ENCODE measurements at regions not wholly inside any gene's neighbourhood (a gene's known extent, or its start where the extent isn't known, plus 50 kb on each side); places are given as distances from the start of the nearest gene placed in this dataset.

- TF ChIP-seq POLR2A (IDR thresholded peaks at IDR 0.05) (no peak), CTCF (IDR thresholded peaks at IDR 0.05) (no peak)
- H3K4me1 ChIP-seq = peaks cover 0 to 5% (median under 1%) of the 10 kb centered on the region in 3 donors
- H3K27ac ChIP-seq = no peak overlapping the region
- DNase-seq = no peak
- WGBS, 2 donors = 89 to 92% methylated on average over 3 to 4 of the region's 4 CpGs
- intact Hi-C loops (cut with DNase I) = no loop called here
- peaks cover 0 to 54% (median 0%) of the 10 kb centered on the region in 4 donors for H3K27me3 ChIP-seq
- no peak overlapping the region for H3K4me3 ChIP-seq
- H3K36me3 ChIP-seq = no peaks in the 10 kb centered on the region
- no peaks in the 10 kb centered on the region for H3K9me3 ChIP-seq
Measured at GRCh38 chr7:25970356-25970755, 181.6 kb upstream of the NFE2L3 start.

- Histone ChIP-seq H3K27ac (no peak overlapping the region), H3K4me1 (no peaks in the 10 kb centered on the region), H3K36me3 (no peaks in the 10 kb centered on the region), H3K27me3 (peaks cover 0 to 48% (median 0%) of the 10 kb centered on the region in 4 donors), H3K9me3 (no peaks in the 10 kb centered on the region), H3K4me3 (no peak overlapping the region)
- no peak for DNase-seq
- 56 to 87% methylated on average over 3 to 5 of the region's 5 CpGs for WGBS, 2 donors
- intact Hi-C loops (cut with DNase I) = no loop called here
- no peak for TF ChIP-seq POLR2A (IDR thresholded peaks at IDR 0.05)
- no peak for TF ChIP-seq CTCF (IDR thresholded peaks at IDR 0.05)
Measured at GRCh38 chr7:25970911-25971310, 181.1 kb upstream of the NFE2L3 start.

GRCh38 chr7:25976630-25977029, 175.4 kb upstream of the NFE2L3 start:
- Histone ChIP-seq H3K36me3 (no peaks in the 10 kb centered on the region), H3K27ac (no peak overlapping the region), H3K4me1 (no peaks in the 10 kb centered on the region), H3K9me3 (peaks cover 0 to 10% (median 6%) of the 10 kb centered on the region in 3 donors), H3K27me3 (peaks cover 0 to 7% (median 0%) of the 10 kb centered on the region in 4 donors), H3K4me3 (no peak overlapping the region)
- intact Hi-C loops (cut with DNase I) = no loop called here
- TF ChIP-seq POLR2A (IDR thresholded peaks at IDR 0.05) = no peak
- TF ChIP-seq CTCF (IDR thresholded peaks at IDR 0.05) = no peak
- DNase-seq = no peak

- intact Hi-C loops (cut with DNase I) = no loop called here
- no peaks in the 10 kb centered on the region for H3K36me3 ChIP-seq
- WGBS, 2 donors = 73 to 77% methylated on average over 5 of the region's 5 CpGs
- H3K4me1 ChIP-seq = no peaks in the 10 kb centered on the region
- no peak for DNase-seq
- peaks cover 0 to 10% (median 6%) of the 10 kb centered on the region in 3 donors for H3K9me3 ChIP-seq
- TF ChIP-seq CTCF (IDR thresholded peaks at IDR 0.05) = no peak
- TF ChIP-seq POLR2A (IDR thresholded peaks at IDR 0.05) = no peak
- H3K27ac ChIP-seq = no peak overlapping the region
- peaks cover 0 to 9% (median 0%) of the 10 kb centered on the region in 4 donors for H3K27me3 ChIP-seq
- no peak overlapping the region for H3K4me3 ChIP-seq
Measured at GRCh38 chr7:25978466-25978865, 173.5 kb upstream of the NFE2L3 start.

- TF ChIP-seq CTCF (IDR thresholded peaks at IDR 0.05) = no peak
- Histone ChIP-seq H3K9me3 (peaks cover 0 to 10% (median 6%) of the 10 kb centered on the region in 3 donors), H3K4me3 (no peak overlapping the region), H3K36me3 (no peaks in the 10 kb centered on the region), H3K27ac (no peak overlapping the region), H3K4me1 (no peaks in the 10 kb centered on the region), H3K27me3 (peaks cover 0 to 9% (median 0%) of the 10 kb centered on the region in 4 donors)
- intact Hi-C loops (cut with DNase I) = no loop called here
- 0 to 58% methylated on average over 2 of the region's 2 CpGs for WGBS, 2 donors
- no peak for DNase-seq
Measured at GRCh38 chr7:25979605-25980004, 172.4 kb upstream of the NFE2L3 start.
